H9 (cell line): ENCODE measurements at regions not wholly inside any gene's neighbourhood (a gene's known extent, or its start where the extent isn't known, plus 50 kb on each side); places are given as distances from the start of the nearest gene placed in this dataset.
A peak's percentile ranks its signal among the peaks of the same experiment; 100 is the strongest.

Source experiments
- DNase-seq: peaks from one replicate; pipeline ENCODE4 v3.0.0-alpha.2; 2017
- H2AFZ ChIP-seq: one replicate; pipeline ENCODE4 v1.6.1; 2013; ENCODE audit warnings: mild to moderate bottlenecking, low read length, control low read depth, moderate library complexity
- H2AK5ac ChIP-seq: 2 replicates; pipeline ENCODE4 v1.6.1; 2013; ENCODE audit warnings: low read length, control low read depth, mixed read lengths; ENCODE audit not compliant: insufficient read length
- H2BK120ac ChIP-seq: one replicate; pipeline ENCODE4 v1.6.1; 2013; ENCODE audit warnings: low read depth, mild to moderate bottlenecking, low read length, control low read depth, inconsistent platforms; ENCODE audit not compliant: poor library complexity, severe bottlenecking
- H2BK12ac ChIP-seq: 2 replicates; pipeline ENCODE4 v1.6.1; 2013; ENCODE audit warnings: low read length, control low read depth, mixed read lengths, low read depth; ENCODE audit not compliant: insufficient read length
- H2BK15ac ChIP-seq: 2 replicates; pipeline ENCODE4 v1.6.1; 2013; ENCODE audit warnings: low read depth, low read length, control low read depth
- H2BK20ac ChIP-seq: one replicate; pipeline ENCODE4 v1.6.1; 2013; ENCODE audit warnings: low read depth, mild to moderate bottlenecking, low read length, control low read depth, inconsistent platforms; ENCODE audit not compliant: poor library complexity, severe bottlenecking
- H2BK5ac ChIP-seq: 2 replicates; pipeline ENCODE4 v1.6.1; 2013; ENCODE audit warnings: low read length, control low read depth, mixed read lengths; ENCODE audit not compliant: insufficient read length
- H3K14ac ChIP-seq: 2 replicates; pipeline ENCODE4 v1.6.1; 2013; ENCODE audit warnings: low read length, control low read depth; ENCODE audit not compliant: insufficient read depth
- H3K18ac ChIP-seq: 2 replicates; pipeline ENCODE4 v1.6.1; 2013; ENCODE audit warnings: low read depth, mild to moderate bottlenecking, mixed read lengths, low read length, control low read depth; ENCODE audit not compliant: insufficient read length
- H3K23ac ChIP-seq: 2 replicates; pipeline ENCODE4 v1.6.1; 2013; ENCODE audit warnings: low read length, control low read depth, mixed read lengths, low read depth; ENCODE audit not compliant: insufficient read length
- H3K23me2 ChIP-seq: 2 replicates; pipeline ENCODE4 v1.6.1; 2013; ENCODE audit warnings: low read depth, mild to moderate bottlenecking, mixed read lengths, low read length, control low read depth; ENCODE audit not compliant: insufficient read length, poor library complexity, severe bottlenecking
- H3K27ac ChIP-seq: 2 replicates; pipeline ENCODE4 v1.5.1; 2013; ENCODE audit warnings: low read length, control low read depth, mixed read lengths, low read depth; ENCODE audit not compliant: insufficient read length
- H3K27me3 ChIP-seq: 2 replicates; pipeline ENCODE4 v1.6.1; 2013; ENCODE audit warnings: low read length, control low read depth, inconsistent platforms; ENCODE audit not compliant: insufficient read depth
- H3K4ac ChIP-seq: 2 replicates; pipeline ENCODE4 v1.6.1; 2013; ENCODE audit warnings: low read depth, mild to moderate bottlenecking, control low read depth, inconsistent platforms, low read length, moderate library complexity
- H3K4me1 ChIP-seq: 2 replicates; pipeline ENCODE4 v1.6.1; 2013; ENCODE audit warnings: low read length, control low read depth, inconsistent platforms; ENCODE audit not compliant: insufficient read depth
- H3K4me2 ChIP-seq: 2 replicates; pipeline ENCODE4 v1.6.1; 2013; ENCODE audit warnings: low read length, control low read depth, mixed read lengths; ENCODE audit not compliant: insufficient read length, insufficient read depth
- H3K56ac ChIP-seq: 2 replicates; pipeline ENCODE4 v1.6.1; 2013; ENCODE audit warnings: low read depth, mild to moderate bottlenecking, mixed read lengths, low read length, control low read depth; ENCODE audit not compliant: insufficient read length
- H3K79me1 ChIP-seq: 2 replicates; pipeline ENCODE4 v1.6.1; 2013; ENCODE audit warnings: low read depth, mild to moderate bottlenecking, moderate library complexity, low read length, control low read depth, inconsistent platforms; ENCODE audit not compliant: insufficient read depth, poor library complexity, severe bottlenecking
- H3K79me2 ChIP-seq: 2 replicates; pipeline ENCODE4 v1.6.1; 2013; ENCODE audit warnings: low read length, control low read depth, inconsistent platforms; ENCODE audit not compliant: insufficient read depth
- H3K9ac ChIP-seq: 2 replicates; pipeline ENCODE4 v1.6.1; 2013; ENCODE audit warnings: low read length, control low read depth, mixed read lengths; ENCODE audit not compliant: insufficient read length; ENCODE audit errors: extremely low read depth
- H3K9me3 ChIP-seq: one replicate; pipeline ENCODE4 v1.6.1; 2013; ENCODE audit warnings: low read depth, low read length, inconsistent platforms; ENCODE audit not compliant: control insufficient read depth
- H3T11ph ChIP-seq: one replicate; pipeline ENCODE4 v1.6.1; 2013; ENCODE audit warnings: mild to moderate bottlenecking, low read length, control low read depth, inconsistent platforms
- H4K20me1 ChIP-seq: one replicate; pipeline ENCODE4 v1.6.1; 2013; ENCODE audit not compliant: control insufficient read depth, insufficient read length, insufficient read depth
- H4K5ac ChIP-seq: 2 replicates; pipeline ENCODE4 v1.6.1; 2013; ENCODE audit warnings: low read depth, mild to moderate bottlenecking, mixed read lengths, low read length, control low read depth; ENCODE audit not compliant: insufficient read length
- H4K8ac ChIP-seq: replicated peaks from 2 replicates; pipeline ENCODE4 v1.6.1; 2013; ENCODE audit warnings: low read length, control low read depth, mixed read lengths, low read depth; ENCODE audit not compliant: insufficient read length
- H4K91ac ChIP-seq: 2 replicates; pipeline ENCODE4 v1.6.1; 2013; ENCODE audit warnings: low read depth, mild to moderate bottlenecking, moderate library complexity, mixed read lengths, low read length, control low read depth; ENCODE audit not compliant: insufficient read length
- H3K27ac Mint-ChIP-seq, 3 experiments: 2 replicates in 2 of 3; 3 replicates in 1 of 3; pipeline ENCODE4 v1.8.0; 2020 to 2021; ENCODE audit warnings: mixed read lengths in 3 of 3, mild to moderate bottlenecking in 1 of 3, moderate library complexity in 1 of 3
- H3K27me3 Mint-ChIP-seq: 2 replicates; pipeline ENCODE4 v1.8.0; 2021; ENCODE audit warnings: low read depth, mild to moderate bottlenecking, moderate library complexity, mixed read lengths
- H3K36me3 Mint-ChIP-seq, 3 experiments: 2 replicates in 2 of 3; 3 replicates in 1 of 3; pipeline ENCODE4 v1.8.0; 2020 to 2021; ENCODE audit warnings: low read depth in 3 of 3, mixed read lengths in 3 of 3; ENCODE audit not compliant: insufficient read depth in 1 of 3
- H3K4me1 Mint-ChIP-seq, 2 experiments: 2 replicates each; pipeline ENCODE4 v1.8.0; 2020; ENCODE audit warnings: mixed read lengths in 2 of 2
- H3K4me3 Mint-ChIP-seq, 2 experiments: 2 replicates in 1 of 2; 3 replicates in 1 of 2; pipeline ENCODE4 v1.8.0; 2020 to 2021; ENCODE audit warnings: mild to moderate bottlenecking in 2 of 2, mixed read lengths in 2 of 2, moderate library complexity in 1 of 2
- H3K9me3 Mint-ChIP-seq, 2 experiments: 2 replicates in 1 of 2; 3 replicates in 1 of 2; pipeline ENCODE4 v1.8.0; 2020; ENCODE audit warnings: mild to moderate bottlenecking in 2 of 2, mixed read lengths in 2 of 2, moderate library complexity in 1 of 2
- WGBS: extraction: QIAGEN DNeasy Blood & Tissue Kit; methylation state at CpG from one replicate; pipeline ENCODE4 v1.1.7; 2013; ENCODE audit warnings: missing lambda C conversion rate, low lambda C conversion rate, mixed read lengths; ENCODE audit not compliant: insufficient read length; ENCODE audit errors: extremely low coverage; 5-methylcytosine and 5-hydroxymethylcytosine counted together
- TF ChIP-seq, protein P1 (sequence below): fragments of 200-600 bp; sonication (generic); conservative IDR thresholded peaks from 3 replicates; pipeline ENCODE4 v1.8.0; 2021; ENCODE audit warnings: antibody characterized with exemption, mild to moderate bottlenecking

DNA sequence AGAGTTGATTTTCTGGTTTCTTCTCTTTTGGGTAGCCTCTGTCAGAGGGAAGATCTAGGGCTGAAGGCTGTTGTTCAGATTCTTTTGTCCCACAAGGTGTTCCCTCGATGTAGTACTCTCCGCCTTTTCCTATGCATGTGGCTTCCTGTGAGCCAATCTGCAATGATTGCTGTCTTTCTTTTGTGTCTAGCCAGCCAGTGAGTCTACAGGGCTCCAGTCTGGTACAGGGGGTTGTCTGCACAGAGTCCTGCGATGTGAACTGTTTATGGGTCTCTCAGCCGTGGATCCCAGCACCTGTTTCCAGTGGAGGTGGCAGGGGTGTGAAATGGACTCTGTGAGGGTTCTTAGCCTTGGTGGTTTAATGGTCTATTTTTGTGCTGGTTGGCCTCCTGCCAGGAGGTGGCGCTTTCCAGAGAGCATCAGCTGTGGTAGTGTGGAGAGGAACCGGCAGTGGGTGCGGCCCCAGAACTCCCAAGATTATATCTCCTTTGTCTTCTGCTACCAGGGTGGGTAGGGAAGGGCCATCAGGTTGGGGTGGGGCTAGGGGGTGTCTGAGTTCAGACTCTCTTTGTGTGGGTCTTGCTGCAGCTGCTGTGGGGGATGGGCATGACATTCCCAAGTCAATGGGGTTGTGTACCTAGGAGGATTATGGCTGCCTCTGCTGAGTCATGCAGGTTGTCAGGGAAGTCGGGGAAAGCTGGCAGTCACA lies 81.3 kb upstream of the C21orf91 start:
- DNase-seq, result peak; percentile 68
- H3K23me2 ChIP-seq, result no peaks in the 10 kb centered on the region
- H2BK120ac ChIP-seq, result no peak overlapping the region
- Mint-ChIP-seq H3K4me1 (peaks cover 56 to 57% of the 10 kb centered on the region in 2 experiments), H3K27me3 (no peaks in the 10 kb centered on the region), H3K36me3 (peaks cover 37 to 47% (median 38%) of the 10 kb centered on the region in 3 experiments), H3K9me3 (peaks cover 47 to 51% of the 10 kb centered on the region in 2 experiments), H3K4me3 (peak overlapping the region; percentile 25 to 56; a peak in 4 of 5 replicates), H3K27ac (peak overlapping the region; percentile 94 to 99 (median 99))
- no peak overlapping the region for H4K5ac ChIP-seq
- H2BK5ac ChIP-seq, result no peak overlapping the region
- WGBS, result no CpG with 5 or more reads among the region's 8 CpGs
- H3K4me2 ChIP-seq, result no peak overlapping the region
- no peak overlapping the region for H2AFZ ChIP-seq
- H4K91ac ChIP-seq, result no peak overlapping the region
- no peaks in the 10 kb centered on the region for H3K79me2 ChIP-seq
- no peak overlapping the region for H2BK20ac ChIP-seq
- no peaks in the 10 kb centered on the region; the same call in 1 of the 2 replicates for H3K4me1 ChIP-seq
- TF ChIP-seq, protein P1, sequence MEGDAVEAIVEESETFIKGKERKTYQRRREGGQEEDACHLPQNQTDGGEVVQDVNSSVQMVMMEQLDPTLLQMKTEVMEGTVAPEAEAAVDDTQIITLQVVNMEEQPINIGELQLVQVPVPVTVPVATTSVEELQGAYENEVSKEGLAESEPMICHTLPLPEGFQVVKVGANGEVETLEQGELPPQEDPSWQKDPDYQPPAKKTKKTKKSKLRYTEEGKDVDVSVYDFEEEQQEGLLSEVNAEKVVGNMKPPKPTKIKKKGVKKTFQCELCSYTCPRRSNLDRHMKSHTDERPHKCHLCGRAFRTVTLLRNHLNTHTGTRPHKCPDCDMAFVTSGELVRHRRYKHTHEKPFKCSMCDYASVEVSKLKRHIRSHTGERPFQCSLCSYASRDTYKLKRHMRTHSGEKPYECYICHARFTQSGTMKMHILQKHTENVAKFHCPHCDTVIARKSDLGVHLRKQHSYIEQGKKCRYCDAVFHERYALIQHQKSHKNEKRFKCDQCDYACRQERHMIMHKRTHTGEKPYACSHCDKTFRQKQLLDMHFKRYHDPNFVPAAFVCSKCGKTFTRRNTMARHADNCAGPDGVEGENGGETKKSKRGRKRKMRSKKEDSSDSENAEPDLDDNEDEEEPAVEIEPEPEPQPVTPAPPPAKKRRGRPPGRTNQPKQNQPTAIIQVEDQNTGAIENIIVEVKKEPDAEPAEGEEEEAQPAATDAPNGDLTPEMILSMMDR, result peak; percentile 63
- H3K23ac ChIP-seq, result no peak overlapping the region
- H3T11ph ChIP-seq, result no peak overlapping the region
- H2BK12ac ChIP-seq, result no peak overlapping the region
- H3K4ac ChIP-seq, result no peak overlapping the region
- no peak overlapping the region for H2BK15ac ChIP-seq
- H4K8ac ChIP-seq, result no peak overlapping the region
- peak overlapping the region; percentile 62; the same call in 1 of the 2 replicates for H3K14ac ChIP-seq
- H3K18ac ChIP-seq, result peak overlapping the region; percentile 61
- no peaks in the 10 kb centered on the region for H4K20me1 ChIP-seq
- no peaks in the 10 kb centered on the region for H3K9me3 ChIP-seq
- no peak overlapping the region for H3K9ac ChIP-seq
- H3K27ac ChIP-seq, result no peak overlapping the region
- H3K27me3 ChIP-seq, result no peaks in the 10 kb centered on the region
- no peak overlapping the region for H3K56ac ChIP-seq
- no peaks in the 10 kb centered on the region for H3K79me1 ChIP-seq
- H2AK5ac ChIP-seq, result no peak overlapping the region
